ENCODE measurements at regions not wholly inside any gene's neighbourhood (a gene's known extent, or its start where the extent isn't known, plus 50 kb on each side); places are given as distances from the start of the nearest gene placed in this dataset.
"Not testable (repeated sequence)": the region's sequence is repeated elsewhere in the genome, so short reads cannot be mapped to it uniquely, and the experiment has no call there.

DNA sequence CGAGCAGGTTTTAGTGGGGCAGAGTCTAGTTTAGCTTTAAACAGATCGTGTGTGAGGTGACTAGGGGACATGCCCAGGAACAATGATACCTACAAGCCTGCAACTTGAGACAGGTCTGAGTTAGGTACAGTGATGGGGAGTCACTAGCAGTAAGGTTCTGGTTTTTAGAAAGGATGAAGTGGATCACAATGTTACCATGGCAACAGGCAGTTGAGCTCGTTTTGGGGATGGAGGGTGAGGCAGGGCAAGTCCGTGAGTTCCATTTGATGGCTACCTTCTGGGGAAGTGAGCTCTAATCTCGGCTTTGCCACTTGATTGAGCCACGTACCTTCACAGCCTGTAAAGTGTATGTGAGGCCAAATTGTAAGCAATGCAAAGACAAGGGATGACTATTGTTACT is 76.0 kb upstream of the GTF3A start:
- Histone ChIP-seq H3K4me3 (ENCODE audit: low read depth, low read length) (no peak overlapping the region), H3K9me3 (ENCODE audit: control insufficient read depth, insufficient read depth, low read length) (no peaks in the 10 kb centered on the region), H3K27ac (ENCODE audit: low read depth, low read length) (no peak overlapping the region), H3K27me3 (ENCODE audit: control insufficient read depth, insufficient read depth, low read length) (peaks cover 3% of the 10 kb centered on the region)
- DNase-seq (ENCODE audit: low read depth, low spot score): no peak
- ChIA-PET CTCF (interaction anchor here (1.0 to 11.2 kb wide), 5 partner anchors 9 to 402 kb away, joined by 4 to 108 read pairs (median 26); no protein-coding TSS in a partner anchor), POLR2A (no interaction called here)
- TF ChIP-seq CTCF (IDR thresholded peaks at IDR 0.05; ENCODE audit: low read depth, low read length): no peak

DNA sequence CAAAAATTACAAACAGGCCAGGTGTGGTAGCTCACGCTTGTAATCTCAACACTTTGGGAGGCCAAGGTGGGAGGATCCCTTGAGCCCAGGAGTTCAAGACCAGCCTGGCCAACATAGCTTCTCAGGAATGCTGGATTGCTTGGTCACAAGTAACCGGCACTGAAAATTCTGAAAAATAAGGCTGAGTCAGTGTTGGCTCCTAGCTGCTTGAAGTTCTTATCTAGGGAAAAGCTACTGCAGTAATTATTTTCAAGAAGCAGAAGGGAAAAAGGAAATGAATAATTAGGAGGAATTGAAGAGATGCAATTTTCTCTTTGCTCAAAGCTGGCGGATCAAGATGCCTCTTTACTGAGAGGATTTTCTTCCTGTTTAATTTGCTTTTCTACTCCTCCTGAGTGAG is 75.0 kb upstream of the GTF3A start:
- ChIA-PET POLR2A (no interaction called here), CTCF (interaction anchor here (0.6 to 11.2 kb wide), 7 partner anchors 10 to 403 kb away, joined by 4 to 108 read pairs (median 5); no protein-coding TSS in a partner anchor)
- peak; percentile 32 for DNase-seq (ENCODE audit: low read depth, low spot score)
- no peak overlapping the region for H3K27ac ChIP-seq (ENCODE audit: low read depth, low read length)
- H3K9me3 ChIP-seq (ENCODE audit: control insufficient read depth, insufficient read depth, low read length): no peaks in the 10 kb centered on the region; the same call in 1 of the 2 replicates
- TF ChIP-seq CTCF (IDR thresholded peaks at IDR 0.05; ENCODE audit: low read depth, low read length): no peak
- no peak overlapping the region for H3K4me3 ChIP-seq (ENCODE audit: low read depth, low read length)
- H3K27me3 ChIP-seq (ENCODE audit: control insufficient read depth, insufficient read depth, low read length): peaks cover 3% of the 10 kb centered on the region

GRCh38 chr13:27350825-27351224 is 73.6 kb upstream of the GTF3A start:
- ChIA-PET POLR2A (interaction anchor here (0.5 kb wide), 1 partner anchor 87 kb away, joined by 7 read pairs; no protein-coding TSS in a partner anchor), CTCF (interaction anchor here (1.5 to 11.2 kb wide), 5 partner anchors 9 to 404 kb away, joined by 4 to 108 read pairs (median 38); no protein-coding TSS in a partner anchor)
- H3K4me3 ChIP-seq (ENCODE audit: low read depth, low read length); H3K9me3 ChIP-seq (ENCODE audit: control insufficient read depth, insufficient read depth, low read length); H3K27ac ChIP-seq (ENCODE audit: low read depth, low read length); H3K27me3 ChIP-seq (ENCODE audit: control insufficient read depth, insufficient read depth, low read length); DNase-seq (ENCODE audit: low read depth, low spot score): not testable (repeated sequence)

GRCh38 chr13:27352698-27353097 is 71.7 kb upstream of the GTF3A start:
- Histone ChIP-seq H3K9me3 (ENCODE audit: control insufficient read depth, insufficient read depth, low read length) (no peaks in the 10 kb centered on the region; the same call in 1 of the 2 replicates), H3K4me3 (ENCODE audit: low read depth, low read length) (peak overlapping the region; percentile 48; the same call in 1 of the 2 replicates), H3K27me3 (ENCODE audit: control insufficient read depth, insufficient read depth, low read length) (no peaks in the 10 kb centered on the region), H3K27ac (ENCODE audit: low read depth, low read length) (peak overlapping the region; percentile 82)
- DNase-seq (ENCODE audit: low read depth, low spot score): no peak
- CTCF ChIA-PET: interaction anchor here (1.0 to 11.2 kb wide), 6 partner anchors 9 to 474 kb away, joined by 3 to 108 read pairs (median 20); no protein-coding TSS in a partner anchor
- TF ChIP-seq CTCF (IDR thresholded peaks at IDR 0.05; ENCODE audit: low read depth, low read length): no peak
- POLR2A ChIA-PET: interaction anchor here (0.8 to 2.5 kb wide), 4 partner anchors 11 to 370 kb away, joined by 3 to 12 read pairs (median 4); partner anchors contain the start of gene RASL11A

- ChIA-PET POLR2A (interaction anchor here (0.8 to 2.5 kb wide), 5 partner anchors 11 to 370 kb away, joined by 3 to 12 read pairs (median 5); partner anchors contain the start of gene RASL11A), CTCF (interaction anchor here (0.6 to 11.2 kb wide), 6 partner anchors 9 to 473 kb away, joined by 3 to 108 read pairs (median 20); no protein-coding TSS in a partner anchor)
- Histone ChIP-seq H3K4me3 (ENCODE audit: low read depth, low read length) (peak overlapping the region; percentile 48), H3K27ac (ENCODE audit: low read depth, low read length) (peak overlapping the region; percentile 82), H3K9me3 (ENCODE audit: control insufficient read depth, insufficient read depth, low read length) (no peaks in the 10 kb centered on the region; the same call in 1 of the 2 replicates), H3K27me3 (ENCODE audit: control insufficient read depth, insufficient read depth, low read length) (no peaks in the 10 kb centered on the region)
- DNase-seq (ENCODE audit: low read depth, low spot score): peak; percentile 29
- no peak for TF ChIP-seq CTCF (IDR thresholded peaks at IDR 0.05; ENCODE audit: low read depth, low read length)
These were observed 71.2 kb upstream of the GTF3A start for GRCh38 chr13:27353166-27353583.

Data from AG04450 (cell line).